Endothelial cell of umbilical vein (primary cell): ENCODE measurements at regions not wholly inside any gene's neighbourhood (a gene's known extent, or its start where the extent isn't known, plus 50 kb on each side); places are given as distances from the start of the nearest gene placed in this dataset.

Experiments
- BruUV-seq: library from RNA; stranded (reverse); fragments of 400-500 nt; replicated peaks from 2 replicates; lab custom pipeline; 2021; lab: Mats Ljungman, UMichigan
- CTCF ChIA-PET: fragments of 300-600, 350-600 bp; sonication (Branson Sonifier 250); formaldehyde crosslinking; loops from one replicate; lab custom pipeline; 2021; ENCODE audit warnings: antibody characterized with exemption, inconsistent platforms; lab: Charles Lee
- POLR2A ChIA-PET: fragments of 300-600, 350-600 bp; sonication (Branson Sonifier 250); formaldehyde crosslinking; loops from one replicate; lab custom pipeline; 2021; ENCODE audit warnings: antibody characterized with exemption, inconsistent platforms; lab: Charles Lee
- DNase-seq: peaks from one replicate; pipeline ENCODE4 v3.0.0-alpha.2; 2011; ENCODE audit warnings: low read depth, low spot score
- FAIRE-seq: peaks from 2 replicates; lab custom pipeline; 2011; peaks lifted over from hg19 to GRCh38; lab: Jason Lieb, UNC
- H2AFZ ChIP-seq: 2 replicates; pipeline ENCODE4 v1.6.0; 2012; ENCODE audit warnings: low read depth, low read length, control low read depth, inconsistent platforms
- H3K27ac ChIP-seq: 2 replicates; pipeline ENCODE4 v1.5.1; 2011; ENCODE audit warnings: low read depth, mild to moderate bottlenecking, control low read depth, low read length, moderate library complexity; ENCODE audit not compliant: insufficient read depth
- H3K27me3 ChIP-seq, 2 experiments: 2 replicates each; pipeline versions ENCODE4 v1.6.0 to v1.6.1; 2011; ENCODE audit warnings: low read length in 2 of 2, mixed read lengths in 1 of 2; ENCODE audit not compliant: control insufficient read depth in 2 of 2, insufficient read depth in 2 of 2
- H3K36me3 ChIP-seq, 2 experiments: 2 replicates in 1 of 2; 3 replicates in 1 of 2; pipeline ENCODE4 v1.5.1; 2011; ENCODE audit warnings: low read length in 2 of 2, mild to moderate bottlenecking in 1 of 2, moderate library complexity in 1 of 2; ENCODE audit not compliant: control insufficient read depth in 2 of 2, insufficient read depth in 2 of 2; ENCODE audit errors: extremely low read depth in 1 of 2
- H3K4me1 ChIP-seq: 3 replicates; pipeline ENCODE4 v1.5.1; 2011; ENCODE audit warnings: mild to moderate bottlenecking, low read length; ENCODE audit not compliant: control insufficient read depth, insufficient read depth; ENCODE audit errors: extremely low read depth
- H3K4me2 ChIP-seq: 2 replicates; pipeline ENCODE4 v1.6.1; 2011; ENCODE audit warnings: low read length, control low read depth, mixed read lengths; ENCODE audit not compliant: insufficient read depth
- H3K4me3 ChIP-seq, 3 experiments: fragments of 200-600 bp in 1 of 3; sonication (generic), shearing (Covaris generic) in 1 of 3; replicated peaks in 1 of 3; 2 replicates each; pipeline ENCODE4 v1.5.1; 2011 to 2016; ENCODE audit warnings: control low read depth in 3 of 3, low read length in 3 of 3, mild to moderate bottlenecking in 2 of 3, inconsistent platforms in 1 of 3, low read depth in 1 of 3, moderate library complexity in 1 of 3; ENCODE audit not compliant: insufficient read depth in 1 of 3
- H3K79me2 ChIP-seq: 2 replicates; pipeline ENCODE4 v1.6.0; 2012; ENCODE audit warnings: low read length, inconsistent platforms; ENCODE audit not compliant: control insufficient read depth, insufficient read depth
- H3K9ac ChIP-seq: replicated peaks from 2 replicates; pipeline ENCODE3; 2011; ENCODE audit warnings: low read length, control low read depth; ENCODE audit not compliant: insufficient read depth; ENCODE audit errors: extremely low read depth
- H3K9me1 ChIP-seq: replicated peaks from 3 replicates; pipeline ENCODE4 v1.6.0; 2011; ENCODE audit warnings: mild to moderate bottlenecking, low read length; ENCODE audit not compliant: control insufficient read depth, insufficient read depth; ENCODE audit errors: extremely low read depth
- H3K9me3 ChIP-seq: replicated peaks from 2 replicates; pipeline ENCODE4 v1.5.1; 2012; ENCODE audit warnings: low read length, inconsistent platforms; ENCODE audit not compliant: control insufficient read depth, insufficient read depth
- H4K20me1 ChIP-seq: replicated peaks from 2 replicates; pipeline ENCODE3; 2011; ENCODE audit warnings: mild to moderate bottlenecking, low read length; ENCODE audit not compliant: control insufficient read depth, insufficient read depth; ENCODE audit errors: extremely low read depth
- CTCF ChIP-seq, 2 donors: IDR thresholded peaks; 1 replicate in 1 of 2; 2 replicates in 1 of 2; pipeline ENCODE4 v1.5.1; 2011; ENCODE audit warnings: low read length in 2 of 2, mild to moderate bottlenecking in 2 of 2, moderate library complexity in 2 of 2, control low read depth in 1 of 2, inconsistent platforms in 1 of 2, low read depth in 1 of 2; ENCODE audit not compliant: insufficient read depth in 1 of 2; ENCODE audit errors: extremely low read depth in 1 of 2
- EZH2 ChIP-seq: IDR thresholded peaks from 2 replicates; pipeline ENCODE4 v1.6.1; 2012; ENCODE audit warnings: borderline replicate concordance, low read depth, mild to moderate bottlenecking, moderate library complexity, low read length, inconsistent platforms; ENCODE audit not compliant: severe bottlenecking
- FOS ChIP-seq: IDR thresholded peaks from 2 replicates; pipeline ENCODE4 v1.6.1; 2011; ENCODE audit warnings: mild to moderate bottlenecking, low read length, moderate library complexity, borderline replicate concordance; ENCODE audit not compliant: insufficient read depth
- GATA2 ChIP-seq: IDR thresholded peaks from 2 replicates; pipeline ENCODE4 v1.7.0; 2011; ENCODE audit warnings: low read depth, mild to moderate bottlenecking, moderate library complexity, mixed read lengths, low read length; ENCODE audit not compliant: insufficient read length, insufficient read depth
- JUN ChIP-seq: IDR thresholded peaks from 2 replicates; pipeline ENCODE4 v1.6.1; 2011; ENCODE audit warnings: borderline replicate concordance, low read depth; ENCODE audit not compliant: insufficient read length, insufficient read depth
- MAX ChIP-seq: IDR thresholded peaks from 2 replicates; pipeline ENCODE4 v1.6.1; 2011; ENCODE audit not compliant: insufficient read depth, insufficient read length
- POLR2A ChIP-seq: IDR thresholded peaks from 2 replicates; pipeline ENCODE4 v1.6.1; 2012; ENCODE audit warnings: low read depth, mild to moderate bottlenecking, control low read depth, low read length
- POLR2AphosphoS5 ChIP-seq: IDR thresholded peaks from 2 replicates; pipeline ENCODE4 v1.6.1; 2012; ENCODE audit warnings: low read depth, mild to moderate bottlenecking, control low read depth, low read length, moderate library complexity; ENCODE audit not compliant: insufficient read depth
- dilution Hi-C: fragments of 300-500 bp; cut with MboI; formaldehyde crosslinking; loops from one replicate; pipeline ENCODE4 v1.15.0; 2019; ENCODE audit warnings: low sequenced_read_pairs; ENCODE audit not compliant: extremely low pct_ligation_motif_present
- intact Hi-C: fragments of 100-400 bp; cut with micrococcal nuclease; formaldehyde crosslinking; loops from one replicate; pipeline ENCODE4 v1.10.0; 2022

GRCh38 chr10:71082960-71083715 is 129.2 kb upstream of the UNC5B start:
- no peak overlapping the region for H2AFZ ChIP-seq
- no peak overlapping the region for H3K9ac ChIP-seq
- DNase-seq (no peak), FAIRE-seq (no peak)
- H3K36me3 ChIP-seq: no peaks in the 10 kb centered on the region
- no peak overlapping the region for H3K4me3 ChIP-seq
- ChIA-PET POLR2A (no interaction called here), CTCF (no interaction called here)
- no peaks in the 10 kb centered on the region for H3K79me2 ChIP-seq
- BruUV-seq: no TSS peak
- TF ChIP-seq JUN (no peak), EZH2 (no peak), GATA2 (no peak), POLR2A (no peak), POLR2AphosphoS5 (no peak), MAX (no peak), CTCF (IDR thresholded peaks at IDR 0.05; ENCODE audit: extremely low read depth in 1 of 2, insufficient read depth in 1 of 2, low read depth in 1 of 2, low read length in 2 of 2) (no peak), FOS (no peak)
- no peaks in the 10 kb centered on the region for H4K20me1 ChIP-seq
- intact Hi-C loops (no loop called here), dilution Hi-C loops (no loop called here)
- peaks cover 3 to 4% of the 10 kb centered on the region in 2 experiments for H3K27me3 ChIP-seq
- no peak overlapping the region for H3K4me2 ChIP-seq
- no peaks in the 10 kb centered on the region for H3K9me3 ChIP-seq
- H3K9me1 ChIP-seq: no peaks in the 10 kb centered on the region
- no peak overlapping the region for H3K27ac ChIP-seq
- H3K4me1 ChIP-seq: no peaks in the 10 kb centered on the region
